CMK (cell line): ENCODE measurements at regions not wholly inside any gene's neighbourhood (a gene's known extent, or its start where the extent isn't known, plus 50 kb on each side); places are given as distances from the start of the nearest gene placed in this dataset.
"Not testable (repeated sequence)": the region's sequence is repeated elsewhere in the genome, so short reads cannot be mapped to it uniquely, and the experiment has no call there.

Experiments used
- DNase-seq: peaks from one replicate; pipeline ENCODE4 v3.0.0-alpha.2; 2010; ENCODE audit warnings: low read depth

GRCh38 chr7:156547884-156548561 lies 92.6 kb upstream of the RNF32 start:
- DNase-seq, result no peak

- DNase-seq, result no peak
Observed at GRCh38 chr7:156545979-156546378, 94.6 kb upstream of the RNF32 start.

- DNase-seq, result no peak
Observed at GRCh38 chr7:156544919-156545715, 95.5 kb upstream of the RNF32 start.

GRCh38 chr7:156543699-156544598 lies 96.6 kb upstream of the RNF32 start:
- no peak for DNase-seq

- no peak for DNase-seq
Observed at GRCh38 chr7:156540619-156541165, 99.9 kb upstream of the RNF32 start.

- DNase-seq, result no peak
Observed at GRCh38 chr7:156539999-156540398, 100.6 kb upstream of the RNF32 start.

GRCh38 chr7:156537006-156537405 lies 103.6 kb upstream of the RNF32 start:
- DNase-seq, result no peak

GRCh38 chr7:156534925-156535324 lies 105.6 kb upstream of the RNF32 start:
- DNase-seq, result no peak

GRCh38 chr7:156533964-156534363 lies 106.6 kb upstream of the RNF32 start:
- DNase-seq, result no peak

- no peak for DNase-seq
Observed at GRCh38 chr7:156533420-156533819, 107.2 kb upstream of the RNF32 start.

- no peak for DNase-seq
Observed at GRCh38 chr7:156532016-156532602, 108.5 kb upstream of the RNF32 start.

GRCh38 chr7:156529956-156530355 lies 110.6 kb upstream of the RNF32 start:
- no peak for DNase-seq

GRCh38 chr7:156527458-156527890 lies 113.1 kb upstream of the RNF32 start:
- no peak for DNase-seq

- no peak for DNase-seq
Observed at GRCh38 chr7:156524818-156525597, 115.6 kb upstream of the RNF32 start.

- no peak for DNase-seq
Observed at GRCh38 chr7:156523447-156524048, 117.0 kb upstream of the RNF32 start.

GRCh38 chr7:156522801-156523200 lies 117.8 kb upstream of the RNF32 start:
- DNase-seq, result no peak

- no peak for DNase-seq
Observed at GRCh38 chr7:156519070-156519469, 121.5 kb upstream of the RNF32 start.

GRCh38 chr7:156518466-156518865 lies 122.1 kb upstream of the RNF32 start:
- no peak for DNase-seq

GRCh38 chr7:156517858-156518257 lies 122.7 kb upstream of the RNF32 start:
- DNase-seq, result not testable (repeated sequence)

- DNase-seq, result no peak
Observed at GRCh38 chr7:156516791-156517378, 123.7 kb upstream of the RNF32 start.
